NCI-H524 (cell line): ENCODE measurements at regions not wholly inside any gene's neighbourhood (a gene's known extent, or its start where the extent isn't known, plus 50 kb on each side); places are given as distances from the start of the nearest gene placed in this dataset.
"Not testable (repeated sequence)": the region's sequence is repeated elsewhere in the genome, so short reads cannot be mapped to it uniquely, and the experiment has no call there.

Experiments used
- DNase-seq, 2 experiments: peaks; one replicate each; lab custom pipeline; 2025; lab: John Stamatoyannopoulos, UW

DNA sequence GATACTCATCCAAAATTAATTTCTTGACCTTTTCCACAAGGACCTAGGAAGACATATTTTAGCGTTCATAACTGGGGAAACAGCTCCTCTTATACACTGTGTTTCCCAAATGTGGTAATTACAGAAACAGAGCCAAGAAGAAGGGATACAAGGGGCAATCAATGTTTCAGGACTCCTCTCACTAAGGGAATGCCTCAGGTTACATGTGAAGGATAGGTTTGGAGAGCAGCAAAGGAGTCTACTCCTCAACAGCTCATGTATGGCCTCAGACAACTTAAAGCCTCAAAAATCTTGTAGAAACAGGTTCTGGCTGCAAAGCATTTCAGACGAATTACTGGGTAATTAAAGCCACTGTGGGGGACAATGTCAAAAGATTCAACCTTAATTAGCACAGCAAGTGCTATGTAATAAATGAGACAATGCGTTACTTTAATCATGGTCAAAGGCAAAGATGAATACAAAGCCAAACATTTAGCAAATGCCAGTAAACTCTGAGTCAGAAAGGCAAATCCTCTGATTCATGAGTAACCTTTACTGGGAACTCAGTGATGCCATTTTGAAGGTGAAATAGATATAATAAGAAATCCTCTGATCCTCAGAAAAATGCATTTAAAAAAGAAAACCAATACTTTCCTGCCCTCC lies 1111.2 kb downstream of the TUSC7 start:
- DNase-seq, result no peak

DNA sequence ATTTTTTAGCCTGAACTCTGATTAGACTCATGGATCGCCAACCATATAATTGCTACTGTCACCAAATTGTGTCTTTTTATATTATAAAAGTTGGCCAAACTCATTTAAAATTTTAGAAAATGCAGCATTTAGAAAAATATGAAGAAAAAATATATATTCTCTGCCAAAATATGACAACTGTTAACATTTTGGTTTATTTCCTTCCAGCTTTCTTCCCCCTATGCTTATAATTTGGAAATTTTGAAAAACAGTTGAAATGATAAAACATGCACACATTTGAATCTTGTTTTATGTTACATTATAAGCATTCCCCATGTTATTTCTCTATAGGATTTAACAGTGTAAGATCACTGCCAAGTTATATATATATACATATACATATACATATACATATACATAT lies 1112.8 kb downstream of the TUSC7 start:
- DNase-seq, result no peak

DNA sequence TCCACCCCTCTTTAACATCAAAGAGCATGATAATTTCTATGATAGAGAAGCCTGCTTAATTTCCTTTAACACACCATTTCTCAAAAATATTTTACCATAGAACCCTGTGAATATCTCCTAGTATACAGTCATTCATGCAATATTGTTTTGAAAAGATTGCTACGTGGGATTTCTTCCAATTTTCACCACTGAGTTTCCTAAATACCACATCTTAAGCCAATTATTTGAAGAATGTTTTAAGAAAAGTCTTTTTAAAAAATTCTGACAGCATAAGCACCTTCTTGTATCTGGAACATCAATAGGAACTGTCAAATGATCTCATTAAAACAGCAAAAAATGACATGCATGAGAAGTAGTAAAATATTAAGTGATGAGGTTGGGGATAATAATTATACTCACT lies 1126.7 kb downstream of the TUSC7 start:
- DNase-seq, result no peak

DNA sequence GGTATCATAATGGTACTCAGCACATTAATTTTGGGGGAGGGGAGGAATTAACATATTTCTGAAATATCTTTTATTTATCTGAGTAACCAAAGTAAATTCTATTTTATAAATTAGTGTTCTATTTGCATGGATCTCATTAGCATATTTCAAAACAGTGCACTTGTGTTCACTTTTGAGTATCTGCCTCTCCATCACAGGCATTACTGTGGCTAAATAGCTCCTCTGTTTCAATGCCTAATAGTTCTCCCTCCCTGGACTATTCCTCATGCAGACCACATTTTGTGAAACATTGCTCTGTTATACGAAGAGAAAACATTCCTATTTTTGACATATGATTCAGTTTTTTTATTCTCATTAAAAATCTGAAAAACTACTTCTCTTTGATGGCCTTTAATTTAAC lies 1127.8 kb downstream of the TUSC7 start:
- no peak for DNase-seq

DNA sequence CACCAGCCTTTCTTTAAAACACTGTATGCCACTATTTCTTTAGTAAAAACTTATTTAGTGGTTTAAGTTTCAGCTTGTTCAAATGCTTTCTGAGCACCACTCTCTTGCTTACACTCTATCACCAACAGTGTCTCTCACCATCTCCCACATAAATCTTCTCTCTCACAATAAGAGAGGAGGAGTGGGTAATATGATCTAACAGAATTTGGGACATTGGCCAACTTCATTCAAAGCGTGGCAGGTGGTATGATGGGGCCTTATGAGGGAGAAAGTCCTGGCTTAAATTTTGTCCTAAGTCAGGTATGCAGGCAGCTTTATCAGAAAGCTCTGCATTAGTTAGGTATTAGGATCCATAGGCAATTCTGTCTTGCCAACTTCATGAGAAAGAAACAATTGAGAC lies 1132.5 kb downstream of the TUSC7 start:
- DNase-seq, result peak; percentile 44 to 80

DNA sequence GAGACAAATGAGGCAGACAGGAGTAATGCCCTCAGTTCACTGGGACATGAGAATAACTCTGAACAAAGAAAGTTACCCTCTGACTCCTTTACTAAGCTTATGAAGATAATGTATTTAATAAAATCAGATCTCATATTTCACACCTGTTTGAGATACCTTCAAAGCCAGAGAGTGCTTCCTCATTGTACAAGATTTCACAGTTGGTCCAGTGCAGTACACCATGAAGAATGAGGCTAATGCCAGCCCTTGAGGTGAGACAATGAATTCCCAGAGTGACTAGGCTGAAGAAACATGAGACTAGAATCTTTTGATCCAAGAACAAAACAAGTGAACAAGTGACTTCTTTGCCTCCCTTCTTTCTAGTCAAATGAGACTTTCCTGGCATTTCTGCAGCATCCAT lies 1133.8 kb downstream of the TUSC7 start:
- no peak for DNase-seq

DNA sequence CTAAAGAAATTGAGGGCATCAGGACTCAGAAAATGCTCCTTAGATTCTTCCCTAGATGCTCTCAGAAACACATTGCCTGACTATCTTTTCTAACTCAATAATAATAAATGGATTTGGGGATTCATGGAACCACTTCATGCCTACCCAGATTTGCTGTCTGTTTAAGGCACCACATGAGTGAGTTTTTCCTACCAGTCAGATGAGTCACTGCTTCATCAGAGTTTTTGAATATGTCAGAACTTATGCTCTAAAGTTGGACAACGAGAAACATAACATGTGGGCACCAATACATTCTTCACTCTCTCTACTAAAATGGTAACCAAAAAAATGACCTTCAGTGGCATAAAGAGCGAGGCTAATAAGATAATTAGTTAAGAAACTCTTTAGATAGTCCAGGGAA lies 1135.1 kb downstream of the TUSC7 start:
- DNase-seq, result no peak

DNA sequence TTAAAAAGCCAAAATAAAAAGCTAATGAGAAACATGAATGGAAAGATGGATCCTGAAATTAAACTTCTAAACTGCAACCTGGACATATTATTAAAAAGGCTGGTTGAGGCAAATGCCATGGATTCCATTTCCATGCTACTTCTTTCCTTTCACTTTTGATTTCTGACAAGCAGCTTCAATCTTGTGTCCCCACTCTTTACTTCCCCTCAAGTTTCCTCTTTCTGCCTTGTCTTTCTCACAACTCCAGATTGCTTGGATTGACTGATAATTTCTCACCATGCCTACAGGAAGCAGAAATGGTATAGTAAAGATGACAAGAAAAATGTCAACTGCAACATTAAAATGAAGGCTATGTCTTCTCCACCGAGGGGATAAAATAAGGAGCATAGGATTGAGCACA lies 1136.7 kb downstream of the TUSC7 start:
- no peak for DNase-seq

DNA sequence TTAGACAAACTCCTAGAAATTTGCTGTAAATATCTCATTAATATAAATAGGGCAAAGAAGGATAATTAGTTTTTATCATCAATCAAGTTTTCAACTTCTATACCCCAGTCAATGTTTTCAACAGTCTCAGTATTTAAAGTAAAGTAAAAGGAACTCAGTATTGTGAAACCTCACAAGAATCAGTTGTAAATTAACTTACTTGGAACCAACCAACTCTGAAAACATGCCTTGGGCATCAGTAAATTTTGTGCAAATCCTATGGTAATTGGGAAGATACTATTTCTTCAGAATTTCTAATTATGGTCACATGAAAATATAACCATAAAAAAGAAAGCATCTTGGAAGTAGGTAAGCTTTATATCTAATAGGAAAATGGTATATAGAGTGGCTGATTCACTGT lies 1139.0 kb downstream of the TUSC7 start:
- no peak for DNase-seq

DNA sequence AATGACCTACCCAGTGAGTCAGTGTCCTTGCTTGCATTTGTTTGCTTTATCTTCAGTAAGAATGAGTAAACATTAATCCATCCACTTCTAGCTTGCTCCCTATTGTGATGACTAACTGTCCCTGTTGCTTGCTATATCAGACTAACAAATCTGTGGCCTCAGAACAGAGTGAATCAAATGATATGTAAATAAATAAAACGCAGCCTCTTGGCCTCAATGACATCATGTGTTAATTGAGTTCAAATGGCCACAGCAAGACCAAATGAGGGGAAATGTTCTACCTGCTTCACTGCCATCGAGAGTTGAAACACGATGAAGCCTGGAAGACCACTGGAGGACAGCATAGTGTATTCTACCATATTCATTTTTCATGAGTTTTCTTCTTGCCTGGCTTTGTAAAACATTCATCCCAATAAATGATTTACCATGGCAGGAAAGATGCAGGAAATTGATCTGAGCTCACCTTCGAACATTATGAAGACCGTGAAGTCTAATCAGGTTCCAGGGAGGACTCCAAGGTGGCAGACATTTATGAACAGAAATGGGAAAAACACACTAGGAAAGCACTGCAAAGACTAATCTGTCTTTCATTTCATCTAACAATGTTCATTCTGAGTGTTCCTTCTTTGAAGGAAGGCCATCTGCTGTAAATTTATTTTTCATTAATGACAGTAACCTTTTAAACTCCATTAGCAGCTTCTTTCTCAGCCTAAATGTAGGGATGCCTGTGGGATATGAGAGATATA lies 1144.5 kb downstream of the TUSC7 start:
- DNase-seq, result no peak

DNA sequence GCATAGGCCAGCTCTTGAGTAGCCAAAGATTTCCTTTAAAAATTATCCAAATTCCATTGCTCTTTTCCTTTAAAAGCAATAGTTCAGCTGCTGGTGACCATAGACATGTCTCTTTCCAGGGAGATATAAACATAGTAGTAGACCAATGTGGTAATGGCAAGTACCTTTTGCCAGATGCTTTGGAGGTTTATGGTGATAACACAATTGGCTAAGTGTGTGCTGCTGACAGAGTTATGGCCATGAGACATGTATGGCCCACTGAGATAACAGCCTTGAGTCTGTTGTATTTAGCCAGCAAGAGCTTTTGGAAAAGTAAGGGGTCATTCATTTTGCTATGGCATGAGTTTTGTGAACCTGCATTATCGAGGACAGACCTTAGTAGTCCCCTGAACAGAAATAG lies 1146.8 kb downstream of the TUSC7 start:
- DNase-seq, result no peak

DNA sequence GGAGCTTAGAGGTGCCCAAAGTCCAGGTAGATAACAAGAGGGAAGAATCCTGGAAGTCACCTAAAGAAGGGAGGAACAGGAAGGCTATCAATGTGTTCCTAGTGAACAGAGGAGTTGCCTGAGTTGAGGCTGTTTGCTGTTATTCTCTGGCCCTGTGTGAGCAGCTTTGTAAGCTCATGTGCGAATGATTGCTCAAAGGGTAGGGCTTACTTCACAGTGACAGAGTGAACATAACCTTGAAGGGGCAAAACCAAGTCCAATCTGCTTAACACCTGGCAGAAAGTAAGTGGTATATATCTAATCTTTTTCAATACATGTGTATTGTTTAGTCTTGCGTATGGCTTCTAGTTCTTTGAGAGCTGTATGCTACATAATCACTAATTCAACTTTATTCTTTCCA lies 1153.6 kb downstream of the TUSC7 start:
- DNase-seq, result peak in 1 of 2 experiments; percentile 22

DNA sequence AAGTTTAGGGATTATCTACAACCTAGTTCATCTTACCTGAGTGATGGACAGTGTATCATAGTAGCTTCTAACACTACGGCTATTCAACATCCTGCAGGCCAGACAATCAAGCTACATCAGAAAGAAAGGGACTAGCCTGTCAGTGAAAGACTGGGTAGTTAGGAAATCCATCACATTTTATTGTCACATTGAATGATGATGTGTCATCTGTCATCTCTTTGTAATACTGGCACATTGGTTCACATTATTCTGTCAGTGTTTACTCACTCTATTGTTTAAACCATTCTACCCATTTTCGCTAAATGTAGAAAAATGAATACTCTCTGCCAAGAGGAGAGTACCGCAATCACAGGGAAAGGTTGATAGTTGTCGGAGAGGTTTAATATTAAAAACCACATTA lies 1155.8 kb downstream of the TUSC7 start:
- DNase-seq, result no peak

DNA sequence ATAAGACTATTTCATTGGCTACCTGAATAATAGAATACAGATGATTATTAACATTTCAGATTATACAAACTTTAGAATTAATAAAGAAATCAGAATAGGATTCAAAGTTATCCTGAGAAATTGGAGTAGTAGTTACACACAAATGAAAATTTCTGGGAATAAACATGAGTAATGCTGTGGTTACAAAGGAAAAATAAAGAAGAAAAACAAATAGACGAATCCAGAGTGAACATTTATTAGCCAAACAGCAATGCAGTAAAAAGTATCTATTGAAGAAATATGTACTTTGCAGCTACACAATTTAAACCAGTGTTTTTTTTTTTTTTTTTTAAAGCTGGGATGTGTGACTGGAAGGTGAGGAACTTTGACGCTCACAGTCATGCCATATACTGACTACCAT lies 1159.2 kb downstream of the TUSC7 start:
- no peak for DNase-seq

DNA sequence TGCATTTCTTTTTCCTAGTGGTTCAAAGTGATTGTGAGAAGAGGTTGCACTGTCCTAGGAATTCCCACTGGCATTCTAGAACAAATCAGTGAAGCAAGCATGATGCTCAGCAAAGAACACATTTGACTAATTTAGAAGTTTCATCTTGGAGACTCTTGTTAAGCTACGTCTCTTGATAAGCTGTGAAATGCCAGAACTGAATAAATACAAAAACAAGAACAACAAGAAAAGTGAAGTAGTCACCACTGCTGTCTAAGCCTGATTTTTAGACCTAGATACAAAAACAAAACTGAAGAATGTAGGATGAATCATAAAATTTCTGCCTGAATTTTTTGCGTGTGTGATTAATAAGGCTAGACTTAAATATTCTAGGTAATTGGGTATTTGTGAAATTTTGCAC lies 1162.4 kb downstream of the TUSC7 start:
- no peak for DNase-seq

DNA sequence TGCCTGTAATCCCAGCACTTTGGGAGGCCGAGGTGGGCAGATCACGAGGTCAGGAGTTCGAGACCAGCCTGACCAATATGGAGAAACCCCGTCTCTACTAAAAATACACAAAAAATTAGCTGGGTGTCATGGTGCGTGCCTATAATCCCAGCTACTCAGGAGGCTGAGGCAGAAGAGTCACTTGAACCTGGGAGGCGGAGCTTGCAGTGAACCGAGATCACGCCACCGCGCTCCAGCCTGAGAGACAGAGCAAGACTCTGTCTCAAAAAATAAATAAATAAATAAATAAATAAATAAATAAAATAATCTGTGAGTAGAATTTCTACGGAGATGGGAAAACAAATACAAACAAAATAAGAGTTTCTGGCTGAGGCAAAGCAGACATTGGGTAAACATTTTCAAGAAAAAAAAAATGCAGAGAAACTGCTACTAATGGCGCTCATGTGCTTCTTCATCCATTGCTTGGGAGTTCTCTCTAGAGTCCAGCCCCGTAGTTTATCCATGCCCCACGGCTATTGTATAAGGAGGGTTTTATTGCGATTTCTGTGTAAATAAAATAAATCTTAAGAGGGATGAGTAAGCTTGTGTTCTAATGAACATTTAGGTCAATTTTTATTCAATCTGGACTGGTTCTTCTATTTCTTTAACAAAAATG lies 1161.9 kb downstream of the IGSF11 start:
- DNase-seq, result not testable (repeated sequence)

DNA sequence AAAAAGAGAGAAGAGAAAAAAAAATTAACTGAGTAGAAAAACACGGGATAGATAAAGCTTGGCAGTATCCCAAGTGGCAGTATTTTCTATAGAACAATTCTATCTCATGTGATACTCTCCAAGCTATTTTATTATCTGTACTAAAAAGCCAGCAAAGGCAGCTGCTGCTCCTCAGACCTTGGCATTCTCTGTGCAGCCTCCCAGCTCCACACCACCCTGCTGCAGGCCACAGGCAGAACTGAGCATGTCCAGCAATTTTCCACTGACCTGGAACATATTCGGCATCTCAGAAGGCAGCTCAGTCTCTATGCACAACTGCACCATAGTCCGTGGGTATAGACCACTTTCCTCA lies 1161.4 kb downstream of the IGSF11 start:
- DNase-seq, result no peak

DNA sequence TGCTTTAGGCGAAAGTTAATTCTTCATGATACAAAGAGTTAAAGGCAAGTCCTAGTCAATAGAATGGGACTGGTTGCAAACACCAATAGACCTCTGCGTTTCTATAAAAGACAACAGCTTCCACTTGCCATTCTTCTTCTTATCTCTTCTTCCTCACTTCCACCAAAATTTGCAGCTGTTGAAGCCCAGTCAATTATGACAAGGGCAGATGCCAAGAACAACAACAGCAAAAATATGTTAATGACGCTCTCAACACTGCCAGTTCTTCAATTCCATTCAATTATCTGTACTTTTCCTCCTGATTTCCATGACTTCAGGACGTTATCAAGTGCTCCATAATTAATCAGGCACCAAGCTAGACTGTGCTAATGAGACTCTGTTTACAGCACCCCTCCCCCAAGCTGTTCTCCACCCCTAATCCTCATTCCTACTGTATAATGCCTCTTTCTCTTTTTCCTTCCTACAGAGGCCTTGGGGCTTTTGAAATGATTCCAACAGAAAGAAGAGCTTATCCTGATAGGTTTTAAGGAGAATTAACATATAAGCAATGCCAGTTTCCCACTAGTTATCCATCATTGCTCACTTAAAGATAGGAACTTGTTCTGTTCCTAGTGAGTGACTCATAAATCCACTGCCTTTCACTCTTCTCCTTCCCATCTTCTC lies 1160.5 kb downstream of the IGSF11 start:
- peak; percentile 72 to 82 for DNase-seq

DNA sequence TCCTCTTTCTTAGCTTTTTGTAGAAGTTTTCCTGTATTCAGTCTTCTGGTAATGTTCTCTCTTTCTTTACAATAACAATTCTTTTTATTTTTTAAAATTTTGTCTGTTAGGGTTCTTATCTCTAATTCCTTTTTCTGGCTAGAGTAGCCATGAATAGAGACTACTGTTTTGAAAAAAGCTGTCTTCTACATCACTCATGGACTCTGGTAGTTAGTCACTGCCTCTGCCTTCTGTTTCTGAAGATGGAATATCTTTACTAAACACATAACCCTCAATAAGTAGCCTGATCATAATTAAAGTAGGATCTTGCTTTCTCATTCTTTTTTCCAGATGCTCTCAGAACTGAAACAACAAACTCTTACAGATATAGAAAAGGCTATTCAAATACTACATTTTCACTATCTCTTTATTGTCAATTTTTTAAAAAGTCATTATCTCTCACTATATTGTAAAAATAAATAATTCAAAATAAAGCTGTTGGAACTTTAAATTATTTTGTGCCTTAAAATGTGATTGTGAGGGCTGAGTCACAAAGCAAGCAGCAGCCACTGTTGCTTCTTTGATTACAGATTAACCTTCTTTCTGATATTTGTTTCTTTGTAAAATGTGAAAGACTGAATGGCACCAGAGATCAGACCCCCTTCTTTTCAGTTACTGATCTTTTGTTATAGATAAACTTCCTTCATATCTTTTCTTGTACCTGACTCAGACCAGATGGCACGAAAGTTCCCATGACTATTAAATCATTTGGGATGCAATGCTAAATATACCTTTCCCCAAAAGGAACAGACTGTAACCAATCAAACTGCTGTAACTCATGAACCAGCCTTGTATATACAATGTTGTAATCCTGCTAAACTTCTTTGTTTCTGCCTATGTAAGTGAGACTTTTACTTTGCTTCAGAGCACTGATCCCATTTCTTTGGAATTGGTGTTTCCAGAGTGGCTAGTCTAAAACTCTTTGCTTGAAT lies 1159.5 kb downstream of the IGSF11 start:
- peak in 1 of 2 experiments; percentile 53 for DNase-seq

DNA sequence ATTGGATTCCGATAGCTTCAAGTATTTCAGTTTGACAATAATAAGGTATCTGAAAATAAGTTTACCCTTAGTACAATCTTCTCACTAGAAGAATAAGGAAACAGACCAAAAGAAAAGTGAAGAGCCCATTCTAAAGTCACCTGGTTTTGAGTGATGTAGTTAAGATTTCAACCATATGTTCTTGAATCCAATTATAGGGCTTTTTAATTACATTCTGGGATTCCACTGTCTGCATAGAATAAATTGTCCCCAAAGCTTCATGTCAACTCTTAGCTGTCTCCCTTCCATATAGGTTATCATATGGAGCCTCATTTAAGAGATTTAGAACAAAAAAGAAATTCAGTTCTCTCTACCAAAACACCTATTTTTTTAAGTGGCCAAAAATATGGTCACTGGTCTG lies 1158.8 kb downstream of the IGSF11 start:
- peak; percentile 30 to 79 for DNase-seq

DNA sequence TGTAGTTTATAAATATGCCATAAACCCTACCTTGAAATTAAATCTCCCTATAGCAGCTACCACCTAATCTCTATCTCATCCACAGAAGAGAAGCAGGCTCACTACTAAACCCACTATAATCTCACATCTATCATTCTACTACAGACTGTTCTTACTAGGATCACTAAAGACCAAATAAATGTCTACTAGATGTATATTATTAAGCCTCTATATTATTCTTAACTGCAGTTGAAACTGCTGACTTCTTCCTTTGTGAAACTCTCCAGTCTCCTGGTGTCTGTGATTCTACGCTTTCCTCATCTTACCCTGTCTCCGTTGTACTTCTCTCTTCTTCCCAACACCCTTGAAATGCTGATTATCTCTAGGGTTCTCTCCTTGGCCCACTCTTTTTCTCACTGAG lies 1154.0 kb downstream of the IGSF11 start:
- DNase-seq, result no peak

DNA sequence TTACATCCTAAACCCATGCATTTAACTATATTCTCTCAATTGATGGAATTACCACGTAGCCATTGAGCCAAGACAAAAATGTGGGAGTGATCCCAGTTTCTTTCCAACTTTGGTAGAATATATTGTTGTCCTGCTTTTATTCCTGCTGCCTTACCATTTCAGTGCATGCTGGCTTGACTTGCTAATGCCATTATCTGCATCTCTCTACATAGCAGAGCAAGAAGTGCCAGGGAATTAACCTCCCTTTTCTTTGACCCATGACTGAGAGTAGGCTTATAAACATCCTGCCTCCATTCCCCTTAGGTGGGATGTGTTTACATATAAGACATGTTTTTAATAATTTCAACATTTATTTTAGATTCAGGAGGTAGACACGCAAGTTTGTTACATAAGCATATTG lies 1153.4 kb downstream of the IGSF11 start:
- no peak for DNase-seq
